Spleen (tissue), 7 donors: ENCODE measurements at regions not wholly inside any gene's neighbourhood (a gene's known extent, or its start where the extent isn't known, plus 50 kb on each side); places are given as distances from the start of the nearest gene placed in this dataset.

Experiments
- POLR2A ChIP-seq, 3 donors: fragments of 450-650 bp; IDR thresholded peaks; one replicate each; pipeline ENCODE4 v1.5.1; 2017; ENCODE audit warnings: antibody characterized with exemption in 3 of 3, mild to moderate bottlenecking in 1 of 3
- TF ChIP-seq, protein P1 (sequence below), 11 experiments: fragments of 200-600 bp in 7 of 11; fragments of 450-650 bp in 4 of 11; sonication (generic) in 4 of 11; IDR thresholded peaks in 8 of 11; conservative IDR thresholded peaks in 3 of 11; 1 replicate in 7 of 11; 2 replicates in 4 of 11; pipeline versions ENCODE4 v1.4.0 to v1.8.0; 2016 to 2021; ENCODE audit warnings: antibody characterized with exemption in 11 of 11, inconsistent platforms in 4 of 11, mild to moderate bottlenecking in 1 of 11
- donor health status: DM: no; HTN: no; CAD: no; lungs with moderate emphysema.
- donor health status: DM: no; HTN: no; CAD: no.
- donor health status: DM: no; HTN: no; CAD: no.

DNA sequence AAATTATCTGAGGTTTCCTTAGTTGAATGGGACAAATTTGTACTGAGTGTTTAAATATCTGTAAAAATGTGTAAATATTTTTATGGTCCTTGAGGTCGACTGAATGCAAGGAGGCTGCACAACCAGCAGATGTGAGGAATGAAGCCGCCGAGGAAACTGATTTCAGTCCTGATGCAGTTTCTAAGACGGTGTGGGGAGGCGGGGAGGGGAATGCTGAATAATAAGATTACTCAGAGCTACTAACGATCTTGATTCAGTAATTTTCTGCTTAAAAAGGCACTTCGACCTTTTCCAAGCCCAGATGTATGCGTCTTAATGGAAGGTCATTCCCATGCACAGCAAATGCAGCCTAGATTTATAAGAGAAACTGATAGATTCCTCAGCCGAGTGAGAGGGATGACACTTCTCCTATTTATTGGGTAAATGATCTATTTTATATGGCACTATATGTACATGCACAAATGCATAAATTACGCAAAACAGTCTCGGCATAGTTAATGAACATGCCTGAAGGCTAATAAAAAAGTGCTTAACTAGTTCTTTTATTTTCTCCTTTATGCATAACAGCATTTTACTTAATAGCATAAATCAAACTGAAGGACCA, 167.6 kb upstream of the PITRM1 start:
- TF ChIP-seq, protein P1, sequence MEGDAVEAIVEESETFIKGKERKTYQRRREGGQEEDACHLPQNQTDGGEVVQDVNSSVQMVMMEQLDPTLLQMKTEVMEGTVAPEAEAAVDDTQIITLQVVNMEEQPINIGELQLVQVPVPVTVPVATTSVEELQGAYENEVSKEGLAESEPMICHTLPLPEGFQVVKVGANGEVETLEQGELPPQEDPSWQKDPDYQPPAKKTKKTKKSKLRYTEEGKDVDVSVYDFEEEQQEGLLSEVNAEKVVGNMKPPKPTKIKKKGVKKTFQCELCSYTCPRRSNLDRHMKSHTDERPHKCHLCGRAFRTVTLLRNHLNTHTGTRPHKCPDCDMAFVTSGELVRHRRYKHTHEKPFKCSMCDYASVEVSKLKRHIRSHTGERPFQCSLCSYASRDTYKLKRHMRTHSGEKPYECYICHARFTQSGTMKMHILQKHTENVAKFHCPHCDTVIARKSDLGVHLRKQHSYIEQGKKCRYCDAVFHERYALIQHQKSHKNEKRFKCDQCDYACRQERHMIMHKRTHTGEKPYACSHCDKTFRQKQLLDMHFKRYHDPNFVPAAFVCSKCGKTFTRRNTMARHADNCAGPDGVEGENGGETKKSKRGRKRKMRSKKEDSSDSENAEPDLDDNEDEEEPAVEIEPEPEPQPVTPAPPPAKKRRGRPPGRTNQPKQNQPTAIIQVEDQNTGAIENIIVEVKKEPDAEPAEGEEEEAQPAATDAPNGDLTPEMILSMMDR (IDR thresholded peaks at IDR 0.05 in 8 of 11, conservative IDR thresholded peaks at IDR 0.05 in 3 of 11) = no peak
- TF ChIP-seq POLR2A (IDR thresholded peaks at IDR 0.05) = no peak
